ENCODE measurements at regions not wholly inside any gene's neighbourhood (a gene's known extent, or its start where the extent isn't known, plus 50 kb on each side); places are given as distances from the start of the nearest gene placed in this dataset.

DNA sequence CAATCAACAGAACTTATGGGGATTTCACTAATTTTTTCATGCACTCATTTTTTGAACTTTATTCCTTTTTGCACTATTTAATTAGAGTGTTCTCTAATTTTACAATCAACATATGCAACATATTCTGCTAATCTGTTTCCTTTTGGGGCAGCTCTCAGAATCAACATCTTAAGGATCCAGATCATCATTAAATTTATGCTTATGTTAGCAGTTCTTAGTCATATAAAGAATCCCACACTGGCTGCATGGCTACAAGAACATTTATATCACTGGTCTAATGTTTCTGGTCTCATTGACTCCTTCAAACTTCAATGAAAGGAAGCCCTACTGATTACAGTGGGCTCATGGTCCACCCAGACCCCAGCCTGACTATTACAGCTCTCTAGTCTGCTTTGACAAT is 245.2 kb downstream of the RBM26 start:
- TF ChIP-seq, protein P1, sequence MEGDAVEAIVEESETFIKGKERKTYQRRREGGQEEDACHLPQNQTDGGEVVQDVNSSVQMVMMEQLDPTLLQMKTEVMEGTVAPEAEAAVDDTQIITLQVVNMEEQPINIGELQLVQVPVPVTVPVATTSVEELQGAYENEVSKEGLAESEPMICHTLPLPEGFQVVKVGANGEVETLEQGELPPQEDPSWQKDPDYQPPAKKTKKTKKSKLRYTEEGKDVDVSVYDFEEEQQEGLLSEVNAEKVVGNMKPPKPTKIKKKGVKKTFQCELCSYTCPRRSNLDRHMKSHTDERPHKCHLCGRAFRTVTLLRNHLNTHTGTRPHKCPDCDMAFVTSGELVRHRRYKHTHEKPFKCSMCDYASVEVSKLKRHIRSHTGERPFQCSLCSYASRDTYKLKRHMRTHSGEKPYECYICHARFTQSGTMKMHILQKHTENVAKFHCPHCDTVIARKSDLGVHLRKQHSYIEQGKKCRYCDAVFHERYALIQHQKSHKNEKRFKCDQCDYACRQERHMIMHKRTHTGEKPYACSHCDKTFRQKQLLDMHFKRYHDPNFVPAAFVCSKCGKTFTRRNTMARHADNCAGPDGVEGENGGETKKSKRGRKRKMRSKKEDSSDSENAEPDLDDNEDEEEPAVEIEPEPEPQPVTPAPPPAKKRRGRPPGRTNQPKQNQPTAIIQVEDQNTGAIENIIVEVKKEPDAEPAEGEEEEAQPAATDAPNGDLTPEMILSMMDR (conservative IDR thresholded peaks at IDR 0.05; ENCODE audit: low read length), result no peak
- TF ChIP-seq EZH2phosphoT487 (IDR thresholded peaks at IDR 0.05; ENCODE audit: borderline replicate concordance), result no peak
